Activated naive CD4-positive, alpha-beta T cell treated with anti-CD3 and anti-CD28 coated beads, Interleukin-2, amount 50 U/mL, for 72 hours (primary cell): ENCODE measurements at regions not wholly inside any gene's neighbourhood (a gene's known extent, or its start where the extent isn't known, plus 50 kb on each side); places are given as distances from the start of the nearest gene placed in this dataset.

Source experiments
- ATAC-seq, 2 donors: fragments of 150-1000 bp; cut with Tn5 transposase; 2 replicates each; pipeline ENCODE4 v1.10.0; 2021; ENCODE audit warnings: mild to moderate bottlenecking in 2 of 2, moderate library complexity in 2 of 2
- DNase-seq, 2 donors: peaks; one replicate each; pipeline ENCODE4 v3.0.0; 2021 to 2022; ENCODE audit warnings: low spot score in 2 of 2
- H3K27ac Mint-ChIP-seq, 2 donors: one replicate each; pipeline ENCODE4 v1.8.0; 2022; ENCODE audit warnings: mild to moderate bottlenecking in 2 of 2, mixed read lengths in 2 of 2
- H3K36me3 Mint-ChIP-seq, 2 donors: one replicate each; pipeline ENCODE4 v1.8.0; 2022; ENCODE audit warnings: mixed read lengths in 2 of 2
- H3K9me3 Mint-ChIP-seq, 2 donors: one replicate each; pipeline ENCODE4 v1.8.0; 2022; ENCODE audit warnings: mixed read lengths in 2 of 2

GRCh38 chr5:164449460-164449859, 944.0 kb downstream of the MAT2B start:
- DNase-seq (no peak), ATAC-seq (no peak)
- Mint-ChIP-seq H3K9me3 (peaks cover 0 to 18% of the 10 kb centered on the region in 2 donors), H3K36me3 (no peaks in the 10 kb centered on the region), H3K27ac (no peak overlapping the region)

- H3K36me3 Mint-ChIP-seq, result no peaks in the 10 kb centered on the region
- no peak for DNase-seq
- H3K9me3 Mint-ChIP-seq, result peaks cover 6 to 11% of the 10 kb centered on the region in 2 donors
- ATAC-seq, result no peak
- no peak overlapping the region for H3K27ac Mint-ChIP-seq
Measured at GRCh38 chr5:164466033-164466432, 960.6 kb downstream of the MAT2B start.

- peaks cover 7 to 10% of the 10 kb centered on the region in 2 donors for H3K9me3 Mint-ChIP-seq
- ATAC-seq (no peak), DNase-seq (no peak)
Measured at GRCh38 chr5:164470312-164470711, 964.9 kb downstream of the MAT2B start.

GRCh38 chr5:164472165-164472564, 966.7 kb downstream of the MAT2B start:
- Mint-ChIP-seq H3K9me3 (peaks cover 2 to 10% of the 10 kb centered on the region in 2 donors), H3K27ac (no peak overlapping the region), H3K36me3 (no peaks in the 10 kb centered on the region)
- DNase-seq (no peak), ATAC-seq (no peak)

More at GRCh38 chr5:164470312-164470711, 964.9 kb downstream of the MAT2B start:
- Mint-ChIP-seq H3K27ac (no peak overlapping the region), H3K36me3 (no peaks in the 10 kb centered on the region)

GRCh38 chr5:164475339-164475977, 970.0 kb downstream of the MAT2B start:
- peaks cover 8 to 9% of the 10 kb centered on the region in 2 donors for H3K9me3 Mint-ChIP-seq
- DNase-seq (no peak), ATAC-seq (no peak)
- no peaks in the 10 kb centered on the region for H3K36me3 Mint-ChIP-seq
- H3K27ac Mint-ChIP-seq, result no peak overlapping the region

- H3K36me3 Mint-ChIP-seq, result no peaks in the 10 kb centered on the region
- peaks cover 6 to 18% of the 10 kb centered on the region in 2 donors for H3K9me3 Mint-ChIP-seq
- DNase-seq (no peak), ATAC-seq (no peak)
- H3K27ac Mint-ChIP-seq, result no peak overlapping the region
Measured at GRCh38 chr5:164481270-164481669, 975.9 kb downstream of the MAT2B start.

- no peak for ATAC-seq
Measured at GRCh38 chr5:164482351-164482750, 976.9 kb downstream of the MAT2B start.

GRCh38 chr5:164484948-164485347, 979.5 kb downstream of the MAT2B start:
- DNase-seq, result no peak

More at GRCh38 chr5:164482351-164482750, 976.9 kb downstream of the MAT2B start:
- peaks cover 5 to 22% of the 10 kb centered on the region in 2 donors for H3K9me3 Mint-ChIP-seq
- H3K36me3 Mint-ChIP-seq, result no peaks in the 10 kb centered on the region
- H3K27ac Mint-ChIP-seq, result no peak overlapping the region
- no peak for DNase-seq

GRCh38 chr5:164487939-164488338, 982.5 kb downstream of the MAT2B start:
- H3K36me3 Mint-ChIP-seq, result no peaks in the 10 kb centered on the region
- DNase-seq (no peak), ATAC-seq (no peak)
- H3K27ac Mint-ChIP-seq, result no peak overlapping the region
- peaks cover 10 to 20% of the 10 kb centered on the region in 2 donors for H3K9me3 Mint-ChIP-seq

More at GRCh38 chr5:164484948-164485347, 979.5 kb downstream of the MAT2B start:
- Mint-ChIP-seq H3K27ac (no peak overlapping the region), H3K9me3 (peaks cover 15 to 25% of the 10 kb centered on the region in 2 donors), H3K36me3 (no peaks in the 10 kb centered on the region)
- no peak for ATAC-seq

- ATAC-seq, result no peak
- no peak for DNase-seq
- H3K9me3 Mint-ChIP-seq, result peaks cover 3 to 5% of the 10 kb centered on the region in 2 donors
- H3K27ac Mint-ChIP-seq, result no peak overlapping the region
- peaks cover 0 to 4% of the 10 kb centered on the region in 2 donors for H3K36me3 Mint-ChIP-seq
Measured at GRCh38 chr5:164497311-164498064, 992.1 kb downstream of the MAT2B start.

- no peak overlapping the region for H3K27ac Mint-ChIP-seq
- peaks cover 0 to under 1% of the 10 kb centered on the region in 2 donors for H3K36me3 Mint-ChIP-seq
- ATAC-seq (no peak), DNase-seq (no peak)
- peaks cover under 1 to 5% of the 10 kb centered on the region in 2 donors for H3K9me3 Mint-ChIP-seq
Measured at GRCh38 chr5:164498438-164498837, 993.0 kb downstream of the MAT2B start.

GRCh38 chr5:164500856-164501255, 995.4 kb downstream of the MAT2B start:
- Mint-ChIP-seq H3K9me3 (no peaks in the 10 kb centered on the region), H3K36me3 (no peaks in the 10 kb centered on the region), H3K27ac (no peak overlapping the region)
- DNase-seq, result no peak
- ATAC-seq, result no peak

- DNase-seq, result no peak
- no peak for ATAC-seq
- Mint-ChIP-seq H3K36me3 (no peaks in the 10 kb centered on the region), H3K27ac (no peak overlapping the region), H3K9me3 (no peaks in the 10 kb centered on the region)
Measured at GRCh38 chr5:164501344-164501743, 995.9 kb downstream of the MAT2B start.

- Mint-ChIP-seq H3K9me3 (no peaks in the 10 kb centered on the region), H3K36me3 (no peaks in the 10 kb centered on the region), H3K27ac (no peak overlapping the region)
- peak in 1 of 2 donors; percentile 33 for DNase-seq
- ATAC-seq, result no peak
Measured at GRCh38 chr5:164504141-164504772, 998.8 kb downstream of the MAT2B start.

- H3K9me3 Mint-ChIP-seq, result no peaks in the 10 kb centered on the region
- no peak overlapping the region for H3K27ac Mint-ChIP-seq
- ATAC-seq (no peak), DNase-seq (no peak)
- H3K36me3 Mint-ChIP-seq, result no peaks in the 10 kb centered on the region
Measured at GRCh38 chr5:164505791-164506190, 1000.4 kb downstream of the MAT2B start.

GRCh38 chr5:164518067-164518740, 1012.8 kb downstream of the MAT2B start:
- no peak for ATAC-seq
- no peak for DNase-seq
- no peaks in the 10 kb centered on the region for H3K36me3 Mint-ChIP-seq
- peaks cover 8 to 11% of the 10 kb centered on the region in 2 donors for H3K9me3 Mint-ChIP-seq
- no peak overlapping the region for H3K27ac Mint-ChIP-seq

- no peaks in the 10 kb centered on the region for H3K36me3 Mint-ChIP-seq
- DNase-seq (no peak), ATAC-seq (no peak)
- H3K27ac Mint-ChIP-seq, result no peak overlapping the region
- H3K9me3 Mint-ChIP-seq, result peaks cover 8 to 11% of the 10 kb centered on the region in 2 donors
Measured at GRCh38 chr5:164518741-164519080, 1013.3 kb downstream of the MAT2B start.
